ENCODE measurements at regions not wholly inside any gene's neighbourhood (a gene's known extent, or its start where the extent isn't known, plus 50 kb on each side); places are given as distances from the start of the nearest gene placed in this dataset.

GRCh38 chr20:12827816-12828385 is 180.9 kb upstream of the SPTLC3 start:
- H3K79me2 ChIP-seq: no peaks in the 10 kb centered on the region
- no peak overlapping the region for H3K4me3 ChIP-seq
- no peak overlapping the region for H3K4me2 ChIP-seq
- no peaks in the 10 kb centered on the region for H3K27me3 ChIP-seq
- H4K20me1 ChIP-seq (ENCODE audit: insufficient read depth, poor library complexity, severe bottlenecking): no peaks in the 10 kb centered on the region
- H3K27ac ChIP-seq: no peak overlapping the region
- H3K9me3 ChIP-seq (ENCODE audit: low read depth): no peaks in the 10 kb centered on the region
- whole genome bisulfite sequencing (ENCODE audit: low lambda C conversion rate, missing lambda C conversion rate): 62% methylated on average over 2 of the region's 2 CpGs
- H3K36me3 ChIP-seq (replicated peaks; ENCODE audit: insufficient read depth, low read depth): no peaks in the 10 kb centered on the region
- no peak for TF ChIP-seq EZH2 (IDR thresholded peaks at IDR 0.05; ENCODE audit: borderline replicate concordance)
- TF ChIP-seq CTCF (IDR thresholded peaks at IDR 0.05; ENCODE audit: poor library complexity): no peak
- no peak for TF ChIP-seq EZH2phosphoT487 (IDR thresholded peaks at IDR 0.05; ENCODE audit: low read depth, severe bottlenecking, unreplicated experiment)
- no peak overlapping the region for H2AFZ ChIP-seq
- DNase-seq (ENCODE audit: low spot score): no peak
- peaks cover 13% of the 10 kb centered on the region for H3K4me1 ChIP-seq (ENCODE audit: insufficient read depth)
- no peaks in the 10 kb centered on the region for H3K9me2 ChIP-seq (replicated peaks; ENCODE audit: insufficient read depth)

GRCh38 chr20:12829170-12829569 is 179.6 kb upstream of the SPTLC3 start:
- Histone ChIP-seq H4K20me1 (ENCODE audit: insufficient read depth, poor library complexity, severe bottlenecking) (no peaks in the 10 kb centered on the region), H3K4me2 (no peak overlapping the region), H3K36me3 (replicated peaks; ENCODE audit: insufficient read depth, low read depth) (no peaks in the 10 kb centered on the region), H3K27ac (no peak overlapping the region), H3K79me2 (no peaks in the 10 kb centered on the region), H3K27me3 (no peaks in the 10 kb centered on the region), H3K9me2 (replicated peaks; ENCODE audit: insufficient read depth) (no peaks in the 10 kb centered on the region), H2AFZ (no peak overlapping the region), H3K4me3 (no peak overlapping the region), H3K9me3 (ENCODE audit: low read depth) (no peaks in the 10 kb centered on the region), H3K4me1 (ENCODE audit: insufficient read depth) (peaks cover 8% of the 10 kb centered on the region)
- TF ChIP-seq CTCF (IDR thresholded peaks at IDR 0.05; ENCODE audit: poor library complexity) (no peak), EZH2phosphoT487 (IDR thresholded peaks at IDR 0.05; ENCODE audit: low read depth, severe bottlenecking, unreplicated experiment) (no peak), EZH2 (IDR thresholded peaks at IDR 0.05; ENCODE audit: borderline replicate concordance) (no peak)
- DNase-seq (ENCODE audit: low spot score): no peak
- WGBS (ENCODE audit: low lambda C conversion rate, missing lambda C conversion rate): 72% methylated on average over 5 of the region's 5 CpGs

GRCh38 chr20:12833861-12834260 is 174.9 kb upstream of the SPTLC3 start:
- H3K4me2 ChIP-seq: no peak overlapping the region
- no peak for DNase-seq (ENCODE audit: low spot score)
- no peak for TF ChIP-seq EZH2phosphoT487 (IDR thresholded peaks at IDR 0.05; ENCODE audit: low read depth, severe bottlenecking, unreplicated experiment)
- TF ChIP-seq CTCF (IDR thresholded peaks at IDR 0.05; ENCODE audit: poor library complexity): no peak
- no peak for TF ChIP-seq EZH2 (IDR thresholded peaks at IDR 0.05; ENCODE audit: borderline replicate concordance)
- no peaks in the 10 kb centered on the region for H3K4me1 ChIP-seq (ENCODE audit: insufficient read depth)
- 78% methylated on average over 1 of the region's 1 CpG for WGBS (ENCODE audit: low lambda C conversion rate, missing lambda C conversion rate)
- H3K36me3 ChIP-seq (replicated peaks; ENCODE audit: insufficient read depth, low read depth): no peaks in the 10 kb centered on the region
- no peaks in the 10 kb centered on the region for H3K9me3 ChIP-seq (ENCODE audit: low read depth)
- H3K27ac ChIP-seq: no peak overlapping the region
- no peak overlapping the region for H2AFZ ChIP-seq
- H4K20me1 ChIP-seq (ENCODE audit: insufficient read depth, poor library complexity, severe bottlenecking): no peaks in the 10 kb centered on the region
- no peaks in the 10 kb centered on the region for H3K27me3 ChIP-seq
- no peak overlapping the region for H3K4me3 ChIP-seq
- H3K9me2 ChIP-seq (replicated peaks; ENCODE audit: insufficient read depth): no peaks in the 10 kb centered on the region
- no peaks in the 10 kb centered on the region for H3K79me2 ChIP-seq

All from hepatocyte (in vitro differentiated cells).